ENCODE measurements at regions not wholly inside any gene's neighbourhood (a gene's known extent, or its start where the extent isn't known, plus 50 kb on each side); places are given as distances from the start of the nearest gene placed in this dataset.

- DNase-seq = no peak
- TF ChIP-seq, protein P1, sequence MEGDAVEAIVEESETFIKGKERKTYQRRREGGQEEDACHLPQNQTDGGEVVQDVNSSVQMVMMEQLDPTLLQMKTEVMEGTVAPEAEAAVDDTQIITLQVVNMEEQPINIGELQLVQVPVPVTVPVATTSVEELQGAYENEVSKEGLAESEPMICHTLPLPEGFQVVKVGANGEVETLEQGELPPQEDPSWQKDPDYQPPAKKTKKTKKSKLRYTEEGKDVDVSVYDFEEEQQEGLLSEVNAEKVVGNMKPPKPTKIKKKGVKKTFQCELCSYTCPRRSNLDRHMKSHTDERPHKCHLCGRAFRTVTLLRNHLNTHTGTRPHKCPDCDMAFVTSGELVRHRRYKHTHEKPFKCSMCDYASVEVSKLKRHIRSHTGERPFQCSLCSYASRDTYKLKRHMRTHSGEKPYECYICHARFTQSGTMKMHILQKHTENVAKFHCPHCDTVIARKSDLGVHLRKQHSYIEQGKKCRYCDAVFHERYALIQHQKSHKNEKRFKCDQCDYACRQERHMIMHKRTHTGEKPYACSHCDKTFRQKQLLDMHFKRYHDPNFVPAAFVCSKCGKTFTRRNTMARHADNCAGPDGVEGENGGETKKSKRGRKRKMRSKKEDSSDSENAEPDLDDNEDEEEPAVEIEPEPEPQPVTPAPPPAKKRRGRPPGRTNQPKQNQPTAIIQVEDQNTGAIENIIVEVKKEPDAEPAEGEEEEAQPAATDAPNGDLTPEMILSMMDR (IDR thresholded peaks at IDR 0.05; ENCODE audit: low read depth, low read length) = no peak
- Histone ChIP-seq H3K36me3 (no peaks in the 10 kb centered on the region), H3K9me3 (no peaks in the 10 kb centered on the region), H3K27me3 (no peaks in the 10 kb centered on the region), H3K4me1 (no peaks in the 10 kb centered on the region), H3K4me3 (ENCODE audit: low read depth, low read length) (no peak overlapping the region)
Measured at GRCh38 chr5:167839065-167839464, 452.4 kb upstream of the WWC1 start.

DNA sequence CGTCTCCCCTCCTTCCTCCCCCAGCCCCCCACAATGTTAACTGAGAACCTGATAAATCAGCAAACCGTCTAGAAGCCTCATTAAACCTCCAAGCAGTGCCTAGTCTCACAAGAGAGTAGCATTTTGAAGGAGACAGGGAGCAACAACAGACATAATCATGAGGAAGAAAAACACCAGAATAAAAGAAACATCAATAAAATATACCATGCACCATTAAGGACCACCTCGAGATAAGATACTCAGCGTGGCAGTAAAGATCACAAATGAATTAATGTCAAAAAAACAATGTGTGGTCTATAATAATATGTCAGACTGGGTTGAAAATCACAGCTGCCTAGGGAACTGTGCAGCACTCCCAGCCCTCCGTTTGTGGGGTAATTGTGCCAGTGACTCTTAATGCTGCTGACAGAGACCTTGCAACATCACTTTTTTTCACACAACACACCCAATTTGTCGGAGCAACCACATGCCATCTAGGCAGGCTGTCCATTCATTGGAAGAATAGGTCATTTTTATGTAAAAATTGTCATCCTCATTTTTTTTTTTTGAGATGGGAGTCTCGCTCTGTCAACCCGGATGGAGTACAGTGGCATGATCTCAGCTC lies 450.8 kb upstream of the WWC1 start:
- Histone ChIP-seq H3K4me3 (ENCODE audit: low read depth, low read length) (no peak overlapping the region), H3K4me1 (no peaks in the 10 kb centered on the region), H3K27me3 (no peaks in the 10 kb centered on the region), H3K9me3 (no peaks in the 10 kb centered on the region), H3K36me3 (no peaks in the 10 kb centered on the region)
- DNase-seq = no peak
- TF ChIP-seq, protein P1 (IDR thresholded peaks at IDR 0.05; ENCODE audit: low read depth, low read length) = no peak

DNA sequence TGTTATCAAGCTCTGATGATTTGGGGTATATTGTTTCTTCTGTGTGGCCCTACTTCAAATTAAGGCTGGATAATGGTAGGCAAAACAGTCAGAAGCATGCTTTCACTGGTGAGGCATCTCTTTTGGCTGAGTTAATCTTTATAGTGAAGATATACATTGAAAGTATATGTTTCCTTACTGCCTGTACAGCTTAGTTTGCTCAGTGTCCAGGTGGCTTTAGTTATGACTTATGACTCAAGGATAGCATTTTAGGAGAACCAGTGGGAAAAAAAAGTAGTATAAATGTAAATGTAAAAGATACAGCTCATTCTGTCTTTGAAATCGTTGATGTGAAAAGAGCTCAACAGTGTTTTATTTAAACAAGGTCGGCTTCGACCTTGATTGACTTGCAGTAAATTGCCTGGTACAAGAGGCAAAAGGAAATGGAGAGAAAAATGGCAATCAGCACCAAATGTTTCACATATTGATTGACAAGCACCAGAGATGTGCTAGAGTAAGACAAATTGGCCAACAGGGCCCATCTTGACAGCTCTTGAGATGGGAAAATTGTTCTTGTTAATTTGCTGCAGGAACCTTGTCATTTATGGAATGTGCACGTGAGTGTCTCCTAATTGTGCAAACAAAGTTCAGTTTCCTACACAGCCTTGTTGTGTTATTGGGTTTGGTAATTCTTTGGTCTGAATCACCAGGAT lies 447.4 kb upstream of the WWC1 start:
- Histone ChIP-seq H3K4me3 (ENCODE audit: low read depth, low read length) (no peak overlapping the region), H3K4me1 (no peaks in the 10 kb centered on the region), H3K27me3 (no peaks in the 10 kb centered on the region), H3K9me3 (no peaks in the 10 kb centered on the region), H3K36me3 (no peaks in the 10 kb centered on the region)
- no peak for DNase-seq
- TF ChIP-seq, protein P1 (IDR thresholded peaks at IDR 0.05; ENCODE audit: low read depth, low read length) = no peak

- TF ChIP-seq, protein P1 (IDR thresholded peaks at IDR 0.05; ENCODE audit: low read depth, low read length) = no peak
- no peaks in the 10 kb centered on the region for H3K9me3 ChIP-seq
- DNase-seq = no peak
- no peaks in the 10 kb centered on the region for H3K4me1 ChIP-seq
- no peaks in the 10 kb centered on the region for H3K36me3 ChIP-seq
- no peak overlapping the region for H3K4me3 ChIP-seq (ENCODE audit: low read depth, low read length)
- H3K27me3 ChIP-seq = no peaks in the 10 kb centered on the region
Measured at GRCh38 chr5:167845952-167846351, 445.5 kb upstream of the WWC1 start.

DNA sequence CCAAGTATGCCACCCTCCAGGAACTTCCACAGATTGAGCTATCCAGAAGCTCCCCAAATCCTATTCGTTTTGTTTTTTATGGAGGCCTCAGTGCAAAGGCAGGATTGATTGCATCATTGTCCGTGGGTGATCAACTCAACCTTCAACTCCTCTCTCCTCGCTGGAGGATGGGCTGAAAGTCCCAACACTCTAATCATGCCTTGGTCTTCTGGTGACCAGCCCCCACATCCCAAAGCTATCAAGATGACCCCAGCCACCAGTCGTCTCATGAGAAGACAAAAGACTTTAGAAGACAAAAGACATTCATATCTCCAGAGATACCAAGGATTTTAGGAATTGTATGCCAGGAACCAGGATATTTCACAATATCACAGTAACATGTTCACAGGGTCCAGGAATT lies 441.6 kb upstream of the WWC1 start:
- Histone ChIP-seq H3K9me3 (no peaks in the 10 kb centered on the region), H3K36me3 (no peaks in the 10 kb centered on the region), H3K27me3 (0 out of 2 replicates have a peak, but pooled peaks cover 3% of the 10 kb centered on the region), H3K4me3 (ENCODE audit: low read depth, low read length) (no peak overlapping the region), H3K4me1 (no peaks in the 10 kb centered on the region)
- DNase-seq = no peak
- TF ChIP-seq, protein P1 (IDR thresholded peaks at IDR 0.05; ENCODE audit: low read depth, low read length) = no peak

- Histone ChIP-seq H3K4me3 (ENCODE audit: low read depth, low read length) (no peak overlapping the region), H3K36me3 (no peaks in the 10 kb centered on the region), H3K4me1 (no peaks in the 10 kb centered on the region), H3K9me3 (no peaks in the 10 kb centered on the region), H3K27me3 (0 out of 2 replicates have a peak, but pooled peaks cover 3% of the 10 kb centered on the region)
- no peak for DNase-seq
- TF ChIP-seq, protein P1 (IDR thresholded peaks at IDR 0.05; ENCODE audit: low read depth, low read length) = no peak
Measured at GRCh38 chr5:167850911-167851310, 440.5 kb upstream of the WWC1 start.

Measured in BE2C (cell line).